OCI-LY7 (cell line): ENCODE measurements at regions not wholly inside any gene's neighbourhood (a gene's known extent, or its start where the extent isn't known, plus 50 kb on each side); places are given as distances from the start of the nearest gene placed in this dataset.

Experiments
- BruUV-seq: library from RNA; stranded (reverse); fragments of 400-500 nt; replicated peaks from 2 replicates; lab custom pipeline; 2021; lab: Mats Ljungman, UMichigan
- CTCF ChIA-PET: fragments of 300-600 bp; sonication (Branson Sonifier 250); formaldehyde crosslinking; loops from one replicate; lab custom pipeline; 2022; ENCODE audit warnings: antibody characterized with exemption; ENCODE audit not compliant: unreplicated experiment; lab: Charles Lee
- POLR2A ChIA-PET: fragments of 300-600 bp; sonication (Branson Sonifier 250); formaldehyde crosslinking; loops from one replicate; lab custom pipeline; 2022; ENCODE audit warnings: antibody characterized with exemption; lab: Charles Lee
- DNase-seq: peaks from one replicate; pipeline ENCODE4 v3.0.0-alpha.2; 2015; ENCODE audit warnings: low spot score
- H2AFZ ChIP-seq: fragments of 200-600 bp; sonication (generic), shearing (Covaris generic); 2 replicates; pipeline ENCODE4 v1.6.1; 2014; ENCODE audit warnings: mild to moderate bottlenecking, antibody characterized with exemption, low read length, moderate library complexity
- H3K27ac ChIP-seq: fragments of 200-600 bp; sonication (generic); 2 replicates; pipeline ENCODE4 v1.5.1; 2014; ENCODE audit warnings: mixed run types, low read depth, mild to moderate bottlenecking, moderate library complexity, low read length, inconsistent platforms; ENCODE audit not compliant: poor library complexity, severe bottlenecking
- H3K36me3 ChIP-seq: fragments of 200-600 bp; sonication (generic); 2 replicates; pipeline ENCODE4 v1.6.1; 2014; ENCODE audit warnings: mild to moderate bottlenecking, antibody characterized with exemption, low read length, moderate library complexity, mixed read lengths; ENCODE audit not compliant: insufficient read depth
- H3K4me1 ChIP-seq: fragments of 200-600 bp; sonication (generic); 2 replicates; pipeline ENCODE4 v1.5.1; 2014; ENCODE audit warnings: mild to moderate bottlenecking, low read length; ENCODE audit not compliant: insufficient read depth, poor library complexity, severe bottlenecking
- H3K4me2 ChIP-seq: fragments of 200-600 bp; sonication (generic); 2 replicates; pipeline ENCODE4 v1.6.1; 2014; ENCODE audit warnings: mild to moderate bottlenecking, low read length
- H3K4me3 ChIP-seq: fragments of 200-600 bp; sonication (generic); 2 replicates; pipeline ENCODE4 v1.5.1; 2014; ENCODE audit warnings: mild to moderate bottlenecking, low read depth, low read length; ENCODE audit not compliant: poor library complexity, severe bottlenecking
- H3K79me2 ChIP-seq: fragments of 200-600 bp; sonication (generic); 2 replicates; pipeline ENCODE4 v1.6.1; 2016; ENCODE audit warnings: low read depth, mild to moderate bottlenecking, low read length, moderate library complexity, mixed read lengths; ENCODE audit not compliant: insufficient read depth
- H3K9me2 ChIP-seq: fragments of 200-600 bp; sonication (generic); 2 replicates; pipeline ENCODE4 v1.6.1; 2016; ENCODE audit warnings: mild to moderate bottlenecking, low read length, mixed read lengths; ENCODE audit not compliant: insufficient read depth
- H3K9me3 ChIP-seq: fragments of 200-600 bp; sonication (generic); 2 replicates; pipeline ENCODE4 v1.6.1; 2014; ENCODE audit warnings: mild to moderate bottlenecking, mixed run types, low read length, mixed read lengths
- H4K20me1 ChIP-seq: fragments of 200-600 bp; sonication (generic); 2 replicates; pipeline ENCODE4 v1.6.1; 2014; ENCODE audit warnings: mild to moderate bottlenecking, antibody characterized with exemption, low read length, moderate library complexity, mixed read lengths; ENCODE audit not compliant: insufficient read depth
- EZH2phosphoT487 ChIP-seq: fragments of 200-600 bp; sonication (generic); IDR thresholded peaks from 2 replicates; pipeline ENCODE4 v1.6.1; 2018; ENCODE audit warnings: low read depth, borderline replicate concordance, mild to moderate bottlenecking, mixed run types, antibody characterized with exemption, low read length, moderate library complexity, mixed read lengths
- intact Hi-C: fragments of 100-400 bp; cut with micrococcal nuclease; formaldehyde crosslinking; loops from one replicate; pipeline ENCODE4 v1.10.0; 2022; ENCODE audit not compliant: unreplicated experiment
- TF ChIP-seq, protein P1 (sequence below): fragments of 200-600 bp; sonication (generic); conservative IDR thresholded peaks from 2 replicates; pipeline ENCODE4 v1.5.1; 2014; ENCODE audit warnings: mild to moderate bottlenecking, antibody characterized with exemption, low read length, moderate library complexity, mixed read lengths

DNA sequence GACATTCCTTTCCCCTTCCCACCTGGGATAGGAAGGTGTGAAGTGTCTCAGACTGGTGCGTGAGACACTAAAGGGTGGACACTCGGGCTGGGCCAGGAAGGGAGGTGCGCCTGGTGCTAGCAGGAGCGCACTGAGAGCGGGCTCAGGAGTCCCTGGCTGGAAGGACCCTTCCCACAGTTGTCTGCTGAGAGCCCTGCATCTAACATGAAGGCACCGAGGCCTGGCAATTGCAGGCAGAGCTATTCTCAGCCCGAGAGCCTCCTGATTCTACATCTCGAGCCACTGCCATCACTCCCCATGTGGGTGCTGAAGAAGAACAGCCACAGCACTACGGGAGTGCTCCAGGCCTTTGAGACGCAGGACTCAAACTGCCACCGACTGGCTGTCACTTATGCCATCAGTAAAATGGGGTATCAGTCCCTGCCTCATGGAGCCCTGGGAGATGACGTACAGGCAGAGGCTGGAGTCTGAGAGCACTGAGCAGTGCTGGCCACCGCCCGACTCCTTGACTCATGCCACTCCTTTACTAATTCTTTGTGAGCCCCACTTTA is 159.4 kb downstream of the KLF13 start:
- Histone ChIP-seq H3K9me3 (peaks cover 7% of the 10 kb centered on the region; the same call in 1 of the 2 replicates), H2AFZ (no peak overlapping the region), H3K9me2 (no peaks in the 10 kb centered on the region), H3K4me3 (no peak overlapping the region), H3K27ac (no peak overlapping the region), H4K20me1 (no peaks in the 10 kb centered on the region), H3K79me2 (no peaks in the 10 kb centered on the region), H3K36me3 (no peaks in the 10 kb centered on the region), H3K4me2 (no peak overlapping the region), H3K4me1 (peaks cover 42% of the 10 kb centered on the region)
- BruUV-seq, result no TSS peak
- ChIA-PET POLR2A (interaction anchor here (1.1 kb wide), 1 partner anchor 21 kb away, joined by 4 read pairs; no protein-coding TSS in a partner anchor), CTCF (no interaction called here)
- intact Hi-C loops, result loop anchor here (5.0 kb wide), 1 partner anchor 159 kb away; the partner anchor contains the start of gene KLF13
- no peak for DNase-seq
- TF ChIP-seq, protein P1, sequence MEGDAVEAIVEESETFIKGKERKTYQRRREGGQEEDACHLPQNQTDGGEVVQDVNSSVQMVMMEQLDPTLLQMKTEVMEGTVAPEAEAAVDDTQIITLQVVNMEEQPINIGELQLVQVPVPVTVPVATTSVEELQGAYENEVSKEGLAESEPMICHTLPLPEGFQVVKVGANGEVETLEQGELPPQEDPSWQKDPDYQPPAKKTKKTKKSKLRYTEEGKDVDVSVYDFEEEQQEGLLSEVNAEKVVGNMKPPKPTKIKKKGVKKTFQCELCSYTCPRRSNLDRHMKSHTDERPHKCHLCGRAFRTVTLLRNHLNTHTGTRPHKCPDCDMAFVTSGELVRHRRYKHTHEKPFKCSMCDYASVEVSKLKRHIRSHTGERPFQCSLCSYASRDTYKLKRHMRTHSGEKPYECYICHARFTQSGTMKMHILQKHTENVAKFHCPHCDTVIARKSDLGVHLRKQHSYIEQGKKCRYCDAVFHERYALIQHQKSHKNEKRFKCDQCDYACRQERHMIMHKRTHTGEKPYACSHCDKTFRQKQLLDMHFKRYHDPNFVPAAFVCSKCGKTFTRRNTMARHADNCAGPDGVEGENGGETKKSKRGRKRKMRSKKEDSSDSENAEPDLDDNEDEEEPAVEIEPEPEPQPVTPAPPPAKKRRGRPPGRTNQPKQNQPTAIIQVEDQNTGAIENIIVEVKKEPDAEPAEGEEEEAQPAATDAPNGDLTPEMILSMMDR, result no peak
- TF ChIP-seq EZH2phosphoT487, result no peak

DNA sequence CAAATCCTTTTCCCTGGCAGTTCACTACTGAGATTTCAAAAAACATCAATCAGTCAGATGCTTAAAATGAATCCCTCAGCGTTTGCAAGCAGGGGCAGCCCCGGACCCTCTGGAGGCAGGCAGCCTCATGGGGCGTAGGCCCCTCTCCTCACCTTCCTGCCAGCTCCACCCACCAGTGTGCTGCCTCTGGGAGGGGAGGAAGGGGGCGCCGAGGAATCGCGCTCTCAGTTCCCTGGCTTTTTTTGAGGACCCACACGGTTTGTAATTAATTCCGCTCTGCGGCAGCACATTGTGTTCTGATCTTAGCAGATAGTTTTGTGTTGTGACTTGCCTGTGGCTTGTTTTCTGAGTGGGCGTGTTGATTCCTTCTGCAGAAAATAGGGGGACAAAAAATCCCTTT is 159.9 kb downstream of the KLF13 start:
- POLR2A ChIA-PET, result interaction anchor here (1.1 to 1.8 kb wide), 3 partner anchors 21 to 49 kb away, joined by 4 to 5 read pairs (median 5); no protein-coding TSS in a partner anchor
- Histone ChIP-seq H3K27ac (no peak overlapping the region), H3K36me3 (no peaks in the 10 kb centered on the region), H2AFZ (no peak overlapping the region), H3K4me3 (no peak overlapping the region), H4K20me1 (no peaks in the 10 kb centered on the region), H3K9me3 (peaks cover 12% of the 10 kb centered on the region), H3K4me1 (peaks cover 38% of the 10 kb centered on the region), H3K9me2 (no peaks in the 10 kb centered on the region), H3K79me2 (no peaks in the 10 kb centered on the region), H3K4me2 (no peak overlapping the region)
- intact Hi-C loops, result loop anchor here (5.0 kb wide), 1 partner anchor 159 kb away; the partner anchor contains the start of gene KLF13
- CTCF ChIA-PET, result interaction anchor here (4.8 kb wide), 1 partner anchor 49 kb away, joined by 121 read pairs; no protein-coding TSS in a partner anchor
- no peak for DNase-seq
- no TSS peak for BruUV-seq
- TF ChIP-seq EZH2phosphoT487, result no peak
- TF ChIP-seq, protein P1, result no peak
